HG02885 (cell line): ENCODE measurements at regions not wholly inside any gene's neighbourhood (a gene's known extent, or its start where the extent isn't known, plus 50 kb on each side); places are given as distances from the start of the nearest gene placed in this dataset.
A peak's percentile ranks its signal among the peaks of the same experiment; 100 is the strongest.

ENCODE experiments used
- ATAC-seq: cut with Tn5 transposase; IDR thresholded peaks from one replicate; pipeline ENCODE4 v1.9.1; 2021; ENCODE audit warnings: mild to moderate bottlenecking; ENCODE audit not compliant: unreplicated experiment, poor library complexity

GRCh38 chr5:173777149-173777548 lies 111.0 kb upstream of the CPEB4 start:
- no peak for ATAC-seq

- no peak for ATAC-seq
Measured at GRCh38 chr5:173777674-173778073, 110.5 kb upstream of the CPEB4 start.

DNA sequence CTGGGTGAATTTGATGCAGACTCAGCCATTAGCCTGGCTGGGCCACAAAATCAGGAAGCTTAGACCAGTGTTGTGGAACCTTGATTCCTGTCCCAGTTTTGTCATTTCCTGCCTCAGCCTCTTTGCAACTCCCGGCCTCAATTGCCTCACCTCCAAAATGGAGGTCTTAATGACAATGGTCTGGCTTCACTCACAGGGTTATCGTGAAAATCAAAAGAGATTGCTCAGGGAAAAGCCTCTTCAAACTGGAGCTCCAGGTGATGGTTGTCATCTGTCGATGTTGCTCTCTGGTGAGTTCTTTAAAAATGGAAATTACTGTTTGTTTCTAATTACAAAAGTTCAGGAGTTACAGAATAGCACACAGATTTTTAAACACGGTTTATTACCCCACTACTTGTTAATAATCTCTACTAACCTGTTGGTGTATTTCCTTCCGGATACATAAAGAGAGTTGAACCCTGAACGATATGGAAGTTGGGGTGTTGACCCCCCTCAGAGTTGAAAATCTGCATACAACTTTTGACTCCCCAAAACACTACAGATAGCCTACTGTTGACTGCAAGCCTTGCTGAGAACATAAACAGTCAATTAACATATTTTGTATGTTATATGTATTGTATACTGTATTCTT lies 109.9 kb upstream of the CPEB4 start:
- ATAC-seq = no peak

DNA sequence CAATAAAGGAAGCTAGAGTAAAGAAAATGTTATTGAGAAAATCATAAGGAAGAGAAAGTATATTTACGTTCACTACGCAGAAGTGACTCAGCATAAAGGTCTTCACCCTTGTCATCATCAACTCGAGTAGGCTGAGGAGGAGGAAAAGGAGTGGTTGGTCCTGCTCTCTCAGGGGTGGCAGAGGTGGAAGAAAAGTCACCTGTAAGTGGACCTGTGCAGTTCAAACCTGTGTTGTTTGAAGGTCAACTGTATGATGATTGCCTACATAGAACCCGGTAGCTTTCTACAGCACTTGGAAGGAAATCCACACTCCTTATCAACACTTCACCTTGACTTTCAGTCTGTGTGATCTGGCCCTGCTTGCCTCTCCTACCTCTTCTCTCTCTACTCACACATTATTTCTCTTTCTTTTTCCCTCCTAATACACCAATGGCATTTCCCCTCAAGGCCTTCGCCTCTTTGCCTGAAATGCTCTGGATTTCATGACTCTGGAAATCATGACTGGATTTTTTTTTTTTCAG lies 109.3 kb upstream of the CPEB4 start:
- ATAC-seq = no peak

- no peak for ATAC-seq
Measured at GRCh38 chr5:173780235-173781234, 107.6 kb upstream of the CPEB4 start.

- ATAC-seq = no peak
Measured at GRCh38 chr5:173781432-173781815, 106.7 kb upstream of the CPEB4 start.

DNA sequence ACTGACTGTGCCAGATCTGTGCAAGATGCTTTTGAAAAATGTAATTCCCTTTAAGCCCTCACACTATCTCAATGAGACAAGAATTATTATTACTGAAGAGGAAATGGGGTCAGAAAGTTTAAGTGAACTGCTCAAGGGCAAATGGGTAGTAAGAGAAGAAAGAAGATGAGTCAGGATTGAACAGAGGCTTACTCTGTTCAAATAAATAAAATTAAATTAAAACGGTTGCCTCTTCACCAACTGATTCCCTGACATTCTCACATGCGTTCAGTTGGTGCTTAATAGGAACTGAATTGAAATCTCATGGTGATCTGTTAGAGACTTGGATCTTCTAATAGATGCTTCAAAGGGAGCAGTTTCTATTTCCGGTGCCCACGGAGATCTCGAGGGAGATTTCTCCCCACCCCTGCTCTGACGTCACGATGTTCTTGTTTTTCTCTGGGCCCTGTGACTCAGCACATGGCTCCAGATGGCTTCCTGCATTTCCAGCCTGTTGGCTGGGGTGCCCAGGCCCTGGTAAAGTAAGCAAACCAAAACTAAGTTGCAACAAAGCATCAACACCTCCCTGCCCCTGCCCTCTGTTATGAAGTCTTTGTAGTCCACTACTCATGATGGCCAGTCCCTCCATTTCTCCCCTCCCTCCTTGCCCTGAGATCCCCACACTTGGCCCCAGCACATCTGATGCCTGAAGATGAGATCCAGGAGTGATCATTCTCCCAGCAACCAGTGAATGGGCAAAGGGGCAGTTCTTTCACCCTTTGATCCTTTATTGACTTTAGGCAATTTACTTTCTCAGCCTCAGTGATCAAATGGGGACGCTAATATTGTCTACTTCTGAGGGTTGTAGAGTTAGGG lies 106.1 kb upstream of the CPEB4 start:
- no peak for ATAC-seq

DNA sequence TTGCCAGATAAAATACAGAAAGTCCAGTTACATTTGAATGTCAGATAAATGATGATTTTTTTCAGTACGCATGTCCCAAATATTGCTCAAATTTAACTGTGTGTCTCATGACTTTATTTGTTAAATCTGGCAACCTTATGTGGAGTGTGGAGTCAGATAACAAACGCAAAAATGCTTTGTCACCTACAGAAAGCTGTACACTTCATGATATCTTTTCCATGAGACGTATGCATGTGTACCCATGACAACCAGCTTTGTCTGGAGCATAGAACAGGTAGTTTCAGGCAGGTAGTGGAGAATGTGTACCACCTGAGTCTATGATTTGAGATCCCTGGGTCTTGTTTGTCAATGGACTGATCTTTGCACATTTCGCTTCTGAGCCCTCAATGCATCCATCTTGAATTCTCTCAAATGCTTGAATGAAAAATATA lies 105.5 kb upstream of the CPEB4 start:
- no peak for ATAC-seq

GRCh38 chr5:173783371-173783770 lies 104.8 kb upstream of the CPEB4 start:
- no peak for ATAC-seq

- ATAC-seq = no peak
Measured at GRCh38 chr5:173785400-173785799, 102.7 kb upstream of the CPEB4 start.

DNA sequence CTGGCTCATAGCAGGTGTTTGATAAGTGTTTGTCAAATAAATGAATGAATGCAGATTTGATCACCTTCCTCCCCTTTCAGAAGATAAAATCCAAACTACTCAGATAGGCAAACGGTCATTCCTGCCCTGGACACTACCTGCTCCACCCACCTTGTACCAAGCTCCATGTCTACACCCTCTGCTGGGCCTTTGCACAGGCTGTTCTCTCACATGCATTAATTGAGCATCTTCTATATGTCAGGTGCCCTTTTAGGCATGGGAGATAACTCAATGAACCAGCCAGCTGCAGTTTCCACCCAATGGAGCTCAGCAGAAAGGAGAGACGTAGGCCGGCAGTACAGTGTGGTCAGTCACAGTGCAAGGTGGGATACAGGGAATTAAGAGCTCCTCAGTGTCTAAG lies 102.3 kb upstream of the CPEB4 start:
- no peak for ATAC-seq

- peak; percentile 57 for ATAC-seq
Measured at GRCh38 chr5:173786286-173787187, 101.6 kb upstream of the CPEB4 start.

DNA sequence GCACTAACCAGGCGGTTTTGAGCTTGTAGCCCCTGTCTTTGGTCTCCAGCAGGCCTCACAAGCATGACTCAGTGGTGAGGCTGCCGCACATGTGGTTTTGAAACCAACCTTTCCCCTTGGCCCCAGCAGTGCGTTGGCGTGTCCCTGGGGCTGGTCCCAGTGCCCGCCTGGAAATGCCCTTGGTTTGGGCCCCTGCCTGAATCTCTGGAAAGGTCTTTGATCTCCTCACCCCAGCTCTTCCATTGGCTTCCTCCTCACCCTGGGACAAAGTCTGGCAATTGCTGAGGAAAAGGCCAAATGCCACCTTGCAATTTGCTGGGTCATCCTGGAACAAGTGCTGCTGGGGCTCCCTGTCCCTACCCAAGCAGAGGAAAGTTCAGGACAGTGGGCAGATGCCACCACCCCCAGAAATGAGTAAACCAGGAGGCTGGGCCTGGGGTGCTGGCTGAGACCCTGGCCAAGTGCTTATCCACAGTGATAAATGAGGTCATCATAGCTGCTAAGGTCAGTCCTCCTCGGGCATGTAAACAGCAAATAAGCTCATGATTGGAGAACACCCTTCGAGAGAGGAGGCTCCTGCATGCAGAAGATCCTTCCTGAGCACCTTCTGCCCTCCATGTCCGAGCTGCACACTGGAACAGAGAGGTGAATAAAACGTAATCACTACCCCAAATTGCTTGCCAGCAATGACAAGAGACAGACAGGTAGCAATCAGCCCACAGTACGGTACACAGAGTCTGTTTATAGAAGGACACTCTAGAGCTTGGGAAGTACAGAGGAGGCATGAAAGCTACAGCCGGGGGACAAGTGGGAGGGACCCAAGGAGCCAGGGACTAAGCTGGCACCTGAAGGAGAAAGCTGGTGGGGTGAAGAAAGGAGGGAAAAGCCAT lies 98.9 kb upstream of the CPEB4 start:
- peak; percentile 58 for ATAC-seq

GRCh38 chr5:173790177-173790719 lies 97.9 kb upstream of the CPEB4 start:
- ATAC-seq = no peak

GRCh38 chr5:173790836-173791546 lies 97.2 kb upstream of the CPEB4 start:
- ATAC-seq = no peak

GRCh38 chr5:173791878-173792277 lies 96.3 kb upstream of the CPEB4 start:
- no peak for ATAC-seq

DNA sequence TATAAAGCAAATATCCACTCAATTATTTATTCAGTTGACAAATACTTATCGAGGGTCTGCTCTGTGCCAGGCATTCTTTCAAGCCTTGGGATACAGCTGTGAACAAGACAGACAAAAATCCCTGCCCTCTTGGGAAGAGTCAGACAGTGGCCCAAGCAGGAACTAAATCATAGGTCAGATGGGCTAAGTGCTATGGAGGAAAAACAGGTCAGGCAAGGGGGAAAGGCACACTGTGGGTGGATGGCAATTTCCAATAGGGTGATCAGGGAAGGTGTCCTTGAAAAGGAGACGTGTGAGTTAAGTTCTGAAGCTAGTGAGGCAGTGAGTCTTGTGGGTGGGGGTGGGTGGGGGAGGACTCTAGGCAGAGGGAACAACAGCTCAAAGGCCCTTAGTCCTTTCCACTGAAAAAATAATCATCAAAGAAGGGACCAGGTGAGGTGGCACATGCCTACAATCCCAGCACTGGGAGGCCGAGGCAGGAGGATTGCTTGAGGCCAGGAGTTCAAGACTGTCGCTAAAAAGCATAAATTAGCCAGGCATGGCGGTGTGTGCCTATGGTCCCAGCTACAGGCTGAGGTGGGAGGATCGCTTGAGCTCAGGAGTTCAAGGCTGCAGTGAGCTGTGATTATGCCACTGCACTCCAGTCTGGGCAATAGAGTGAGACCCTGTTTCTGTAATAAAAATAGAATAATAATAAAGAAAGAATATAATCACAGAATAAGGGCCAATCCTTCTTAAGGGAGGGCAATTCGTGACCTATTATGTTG lies 95.2 kb upstream of the CPEB4 start:
- ATAC-seq = no peak
